ENCODE measurements at regions not wholly inside any gene's neighbourhood (a gene's known extent, or its start where the extent isn't known, plus 50 kb on each side); places are given as distances from the start of the nearest gene placed in this dataset.

- TF ChIP-seq CTCF (IDR thresholded peaks at IDR 0.05) (no peak), POLR2A (IDR thresholded peaks at IDR 0.05) (no peak), POLR2AphosphoS5 (IDR thresholded peaks at IDR 0.05) (no peak)
Observed at GRCh38 chr5:106637275-106637674, 1033.5 kb downstream of the EFNA5 start.
